Activated CD4-positive, alpha-beta T cell treated with anti-CD3 and anti-CD28 coated beads, Interleukin-2, amount 10 ng/mL, durations not matched to agents 24 days and 14 days (primary cell): ENCODE measurements at regions not wholly inside any gene's neighbourhood (a gene's known extent, or its start where the extent isn't known, plus 50 kb on each side); places are given as distances from the start of the nearest gene placed in this dataset.
A peak's percentile ranks its signal among the peaks of the same experiment; 100 is the strongest.

Experiments used
- DNase-seq: peaks from one replicate; pipeline ENCODE4 v3.0.0; 2022
- H3K27ac Mint-ChIP-seq: one replicate; pipeline ENCODE4 v1.8.0; 2022; ENCODE audit warnings: mild to moderate bottlenecking, mixed read lengths
- H3K27me3 Mint-ChIP-seq: one replicate; pipeline ENCODE4 v1.8.0; 2022; ENCODE audit warnings: mixed read lengths
- H3K36me3 Mint-ChIP-seq: one replicate; pipeline ENCODE4 v1.8.0; 2022; ENCODE audit warnings: low read depth, mild to moderate bottlenecking, mixed read lengths
- H3K4me1 Mint-ChIP-seq: one replicate; pipeline ENCODE4 v1.8.0; 2021; ENCODE audit warnings: mixed read lengths
- H3K4me3 Mint-ChIP-seq: one replicate; pipeline ENCODE4 v1.8.0; 2022; ENCODE audit warnings: mild to moderate bottlenecking, moderate library complexity, mixed read lengths
- H3K9me3 Mint-ChIP-seq: one replicate; pipeline ENCODE4 v1.8.0; 2021; ENCODE audit warnings: mixed read lengths
- intact Hi-C: fragments of 100-400 bp; cut with micrococcal nuclease; formaldehyde crosslinking; loops from one replicate; pipeline ENCODE4 v1.15.1; 2023

GRCh38 chr13:31081316-31081715 is 80.4 kb downstream of the HSPH1 start:
- DNase-seq: no peak
- Mint-ChIP-seq H3K4me1 (peaks cover 3% of the 10 kb centered on the region), H3K27ac (no peak overlapping the region), H3K36me3 (no peaks in the 10 kb centered on the region), H3K27me3 (peaks cover 22% of the 10 kb centered on the region), H3K9me3 (peaks cover 6% of the 10 kb centered on the region), H3K4me3 (no peak overlapping the region)
- intact Hi-C loops: no loop called here

- no peaks in the 10 kb centered on the region for H3K36me3 Mint-ChIP-seq
- DNase-seq: no peak
- H3K9me3 Mint-ChIP-seq: peaks cover 6% of the 10 kb centered on the region
- intact Hi-C loops: loop anchor here (1.0 to 5.0 kb wide), 2 partner anchors 29 to 58 kb away; no protein-coding TSS in a partner anchor
- no peaks in the 10 kb centered on the region for H3K27me3 Mint-ChIP-seq
- H3K27ac Mint-ChIP-seq: no peak overlapping the region
- peaks cover 3% of the 10 kb centered on the region for H3K4me1 Mint-ChIP-seq
- no peak overlapping the region for H3K4me3 Mint-ChIP-seq
Observed at GRCh38 chr13:31074756-31075155, 86.9 kb downstream of the HSPH1 start.

- no peaks in the 10 kb centered on the region for H3K36me3 Mint-ChIP-seq
- intact Hi-C loops: loop anchor here (1.0 to 5.0 kb wide), 2 partner anchors 29 to 58 kb away; no protein-coding TSS in a partner anchor
- no peak overlapping the region for H3K4me3 Mint-ChIP-seq
- H3K27me3 Mint-ChIP-seq: no peaks in the 10 kb centered on the region
- peaks cover 3% of the 10 kb centered on the region for H3K4me1 Mint-ChIP-seq
- H3K9me3 Mint-ChIP-seq: peaks cover 6% of the 10 kb centered on the region
- no peak overlapping the region for H3K27ac Mint-ChIP-seq
- peak; percentile 77 for DNase-seq
Observed at GRCh38 chr13:31073859-31074718, 87.6 kb downstream of the HSPH1 start.

GRCh38 chr13:31072041-31072440 is 89.7 kb downstream of the HSPH1 start:
- no peaks in the 10 kb centered on the region for H3K36me3 Mint-ChIP-seq
- H3K4me3 Mint-ChIP-seq: no peak overlapping the region
- peaks cover 6% of the 10 kb centered on the region for H3K9me3 Mint-ChIP-seq
- DNase-seq: no peak
- H3K27me3 Mint-ChIP-seq: no peaks in the 10 kb centered on the region
- peaks cover 15% of the 10 kb centered on the region for H3K4me1 Mint-ChIP-seq
- intact Hi-C loops: loop anchor here (5.0 kb wide), 1 partner anchor 60 kb away; no protein-coding TSS in a partner anchor
- H3K27ac Mint-ChIP-seq: no peak overlapping the region

GRCh38 chr13:31069808-31070534 is 91.7 kb downstream of the HSPH1 start:
- Mint-ChIP-seq H3K27me3 (peaks cover 2% of the 10 kb centered on the region), H3K4me3 (no peak overlapping the region), H3K36me3 (no peaks in the 10 kb centered on the region), H3K27ac (no peak overlapping the region), H3K9me3 (no peaks in the 10 kb centered on the region), H3K4me1 (peaks cover 12% of the 10 kb centered on the region)
- intact Hi-C loops: loop anchor here (5.0 kb wide), 1 partner anchor 62 kb away; no protein-coding TSS in a partner anchor
- no peak for DNase-seq

- Mint-ChIP-seq H3K36me3 (no peaks in the 10 kb centered on the region), H3K9me3 (peaks cover 4% of the 10 kb centered on the region), H3K27ac (no peak overlapping the region), H3K27me3 (peaks cover 4% of the 10 kb centered on the region), H3K4me1 (peaks cover 14% of the 10 kb centered on the region), H3K4me3 (no peak overlapping the region)
- DNase-seq: no peak
- intact Hi-C loops: no loop called here
Observed at GRCh38 chr13:31068119-31068423, 93.6 kb downstream of the HSPH1 start.

- Mint-ChIP-seq H3K4me3 (no peak overlapping the region), H3K27ac (no peak overlapping the region), H3K27me3 (peaks cover 4% of the 10 kb centered on the region), H3K4me1 (peaks cover 14% of the 10 kb centered on the region), H3K9me3 (peaks cover 4% of the 10 kb centered on the region), H3K36me3 (no peaks in the 10 kb centered on the region)
- no peak for DNase-seq
- intact Hi-C loops: no loop called here
Observed at GRCh38 chr13:31067416-31068118, 94.1 kb downstream of the HSPH1 start.

- H3K27ac Mint-ChIP-seq: no peak overlapping the region
- H3K9me3 Mint-ChIP-seq: peaks cover 4% of the 10 kb centered on the region
- DNase-seq: no peak
- peaks cover 14% of the 10 kb centered on the region for H3K4me1 Mint-ChIP-seq
- intact Hi-C loops: no loop called here
- H3K27me3 Mint-ChIP-seq: peaks cover 13% of the 10 kb centered on the region
- no peaks in the 10 kb centered on the region for H3K36me3 Mint-ChIP-seq
- no peak overlapping the region for H3K4me3 Mint-ChIP-seq
Observed at GRCh38 chr13:31064636-31065035, 97.1 kb downstream of the HSPH1 start.

- peaks cover 13% of the 10 kb centered on the region for H3K27me3 Mint-ChIP-seq
- H3K4me1 Mint-ChIP-seq: peaks cover 14% of the 10 kb centered on the region
- H3K36me3 Mint-ChIP-seq: no peaks in the 10 kb centered on the region
- intact Hi-C loops: no loop called here
- H3K9me3 Mint-ChIP-seq: peaks cover 4% of the 10 kb centered on the region
- no peak for DNase-seq
- H3K27ac Mint-ChIP-seq: no peak overlapping the region
- H3K4me3 Mint-ChIP-seq: no peak overlapping the region
Observed at GRCh38 chr13:31063772-31064171, 97.9 kb downstream of the HSPH1 start.

- Mint-ChIP-seq H3K9me3 (peaks cover 4% of the 10 kb centered on the region), H3K4me3 (no peak overlapping the region), H3K4me1 (peaks cover 2% of the 10 kb centered on the region), H3K36me3 (no peaks in the 10 kb centered on the region), H3K27ac (no peak overlapping the region), H3K27me3 (peaks cover 11% of the 10 kb centered on the region)
- DNase-seq: no peak
- intact Hi-C loops: no loop called here
Observed at GRCh38 chr13:31060655-31061054, 101.0 kb downstream of the HSPH1 start.

- intact Hi-C loops: no loop called here
- Mint-ChIP-seq H3K9me3 (peaks cover 4% of the 10 kb centered on the region), H3K27me3 (peaks cover 11% of the 10 kb centered on the region), H3K27ac (no peak overlapping the region), H3K4me1 (peaks cover 2% of the 10 kb centered on the region), H3K4me3 (no peak overlapping the region), H3K36me3 (no peaks in the 10 kb centered on the region)
- no peak for DNase-seq
Observed at GRCh38 chr13:31060220-31060619, 101.5 kb downstream of the HSPH1 start.

GRCh38 chr13:31057403-31058033 is 104.2 kb downstream of the HSPH1 start:
- Mint-ChIP-seq H3K27me3 (peaks cover 11% of the 10 kb centered on the region), H3K9me3 (no peaks in the 10 kb centered on the region), H3K27ac (no peak overlapping the region), H3K4me3 (no peak overlapping the region), H3K36me3 (no peaks in the 10 kb centered on the region), H3K4me1 (no peaks in the 10 kb centered on the region)
- intact Hi-C loops: no loop called here
- no peak for DNase-seq

- no peaks in the 10 kb centered on the region for H3K36me3 Mint-ChIP-seq
- H3K4me3 Mint-ChIP-seq: peak overlapping the region; percentile 17
- H3K4me1 Mint-ChIP-seq: peaks cover under 1% of the 10 kb centered on the region
- H3K27ac Mint-ChIP-seq: no peak overlapping the region
- peaks cover 10% of the 10 kb centered on the region for H3K27me3 Mint-ChIP-seq
- DNase-seq: no peak
- H3K9me3 Mint-ChIP-seq: no peaks in the 10 kb centered on the region
- intact Hi-C loops: no loop called here
Observed at GRCh38 chr13:31056644-31057271, 104.9 kb downstream of the HSPH1 start.
